GM23338 (cell line): ENCODE measurements at regions not wholly inside any gene's neighbourhood (a gene's known extent, or its start where the extent isn't known, plus 50 kb on each side); places are given as distances from the start of the nearest gene placed in this dataset.

Experiments
- ATAC-seq: fragments of 200-7000 bp; cut with Tn5 transposase; 3 replicates; pipeline ENCODE4 v1.9.1; 2020
- DNase-seq: peaks from one replicate; pipeline ENCODE4 v3.0.0-alpha.2; 2015; ENCODE audit warnings: low spot score
- H2AFZ ChIP-seq: fragments of 200-600 bp; sonication (generic); 2 replicates; pipeline ENCODE4 v1.8.0; 2016; ENCODE audit warnings: antibody characterized with exemption, mild to moderate bottlenecking, moderate library complexity
- H3F3A ChIP-seq: fragments of 200-600 bp; sonication (generic); replicated peaks from 2 replicates; pipeline ENCODE4 v1.8.0; 2017; ENCODE audit warnings: antibody characterized with exemption, mixed run types, low read depth
- H3K27ac ChIP-seq: fragments of 200-600 bp; sonication (generic); 2 replicates; pipeline ENCODE4 v1.6.1; 2016; ENCODE audit warnings: low read depth
- H3K27me3 ChIP-seq: fragments of 200-600 bp; sonication (generic); 2 replicates; pipeline ENCODE4 v1.8.0; 2016; ENCODE audit warnings: mild to moderate bottlenecking, mixed run types, moderate library complexity; ENCODE audit not compliant: insufficient read depth
- H3K36me3 ChIP-seq: fragments of 200-600 bp; sonication (generic); 2 replicates; pipeline ENCODE4 v1.8.0; 2016; ENCODE audit warnings: mild to moderate bottlenecking; ENCODE audit not compliant: insufficient read depth
- H3K4me1 ChIP-seq: fragments of 200-600 bp; sonication (generic); 2 replicates; pipeline ENCODE4 v1.8.0; 2016; ENCODE audit warnings: mild to moderate bottlenecking, moderate library complexity; ENCODE audit not compliant: insufficient read depth
- H3K4me2 ChIP-seq: fragments of 200-600 bp; sonication (generic); 2 replicates; pipeline ENCODE4 v1.7.1; 2017; ENCODE audit warnings: mixed run types
- H3K4me3 ChIP-seq: fragments of 200-600 bp; sonication (generic); 2 replicates; pipeline ENCODE4 v1.6.1; 2016; ENCODE audit warnings: mixed run types
- H3K79me2 ChIP-seq: fragments of 200-600 bp; sonication (generic); replicated peaks from 2 replicates; pipeline ENCODE4 v1.8.0; 2017; ENCODE audit warnings: mild to moderate bottlenecking; ENCODE audit not compliant: insufficient read depth
- H3K9me2 ChIP-seq: fragments of 200-600 bp; sonication (generic); 2 replicates; pipeline ENCODE4 v1.8.0; 2017; ENCODE audit not compliant: insufficient read depth
- H4K20me1 ChIP-seq: fragments of 200-600 bp; sonication (generic); replicated peaks from 2 replicates; pipeline ENCODE4 v1.8.0; 2017; ENCODE audit warnings: mild to moderate bottlenecking; ENCODE audit not compliant: insufficient read depth
- H3K27ac Mint-ChIP-seq: 2 replicates; pipeline ENCODE4 v1.8.0; 2020; ENCODE audit warnings: inconsistent platforms, mild to moderate bottlenecking, moderate library complexity, mixed read lengths
- H3K27me3 Mint-ChIP-seq: 3 replicates; pipeline ENCODE4 v1.8.0; 2022; ENCODE audit warnings: low read depth, mild to moderate bottlenecking, moderate library complexity, mixed read lengths, inconsistent platforms; ENCODE audit not compliant: insufficient read depth, poor library complexity
- H3K36me3 Mint-ChIP-seq: 3 replicates; pipeline ENCODE4 v1.8.0; 2021; ENCODE audit warnings: low read depth, mild to moderate bottlenecking, inconsistent platforms, moderate library complexity, mixed read lengths
- H3K4me1 Mint-ChIP-seq: 3 replicates; pipeline ENCODE4 v1.8.0; 2020; ENCODE audit warnings: mild to moderate bottlenecking, inconsistent platforms, mixed read lengths
- H3K4me3 Mint-ChIP-seq: 3 replicates; pipeline ENCODE4 v1.8.0; 2021; ENCODE audit warnings: moderate library complexity, mild to moderate bottlenecking, inconsistent platforms, mixed read lengths
- H3K9me3 Mint-ChIP-seq: 3 replicates; pipeline ENCODE4 v1.8.0; 2020; ENCODE audit warnings: moderate library complexity, mild to moderate bottlenecking, inconsistent platforms, mixed read lengths
- EZH2 ChIP-seq: fragments of 200-600 bp; sonication (generic); IDR thresholded peaks from one replicate; pipeline ENCODE4 v1.8.0; 2017; ENCODE audit warnings: antibody characterized with exemption, mild to moderate bottlenecking, low read depth; ENCODE audit not compliant: unreplicated experiment
- EZH2phosphoT487 ChIP-seq: fragments of 200-600 bp; sonication (generic); IDR thresholded peaks from one replicate; pipeline ENCODE4 v1.8.1; 2018; ENCODE audit warnings: antibody characterized with exemption; ENCODE audit not compliant: unreplicated experiment
- JUNB ChIP-seq: IDR thresholded peaks from one replicate; pipeline ENCODE4 v1.6.1; 2016; ENCODE audit warnings: antibody characterized with exemption; ENCODE audit not compliant: unreplicated experiment
- STAT1 ChIP-seq: IDR thresholded peaks from one replicate; pipeline ENCODE4 v1.6.1; 2016; ENCODE audit warnings: antibody characterized with exemption; ENCODE audit not compliant: unreplicated experiment
- TF ChIP-seq, protein P1 (sequence below): fragments of 250-450 bp; sonication (Bioruptor Pico); IDR thresholded peaks from 2 replicates; pipeline ENCODE4 v1.5.0; 2020; ENCODE audit warnings: mild to moderate bottlenecking, moderate library complexity
- TF ChIP-seq, protein P2 (sequence below): IDR thresholded peaks from one replicate; pipeline ENCODE4 v1.6.1; 2018; ENCODE audit warnings: antibody characterized with exemption; ENCODE audit not compliant: unreplicated experiment

DNA sequence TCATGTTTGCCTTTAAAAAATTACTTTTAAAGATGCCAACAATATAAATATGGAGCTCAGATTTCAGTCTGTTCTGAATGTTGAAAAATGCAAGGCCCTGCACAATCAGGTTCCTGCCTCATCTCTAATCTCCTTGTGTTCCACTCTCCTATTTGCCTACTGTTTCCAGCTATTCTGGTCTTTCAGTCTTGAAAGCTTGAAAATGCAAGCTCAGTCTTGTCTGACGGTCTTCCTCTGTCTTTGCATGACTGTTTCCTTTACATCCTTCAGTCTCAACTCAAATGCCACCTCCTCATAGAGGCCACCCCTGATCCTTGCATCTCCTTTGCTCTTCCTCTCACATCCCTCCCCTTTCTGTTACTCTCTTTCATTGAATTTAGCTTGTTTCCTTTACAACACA is 354.9 kb downstream of the KIF4B start (continued):
- TF ChIP-seq, protein P1, sequence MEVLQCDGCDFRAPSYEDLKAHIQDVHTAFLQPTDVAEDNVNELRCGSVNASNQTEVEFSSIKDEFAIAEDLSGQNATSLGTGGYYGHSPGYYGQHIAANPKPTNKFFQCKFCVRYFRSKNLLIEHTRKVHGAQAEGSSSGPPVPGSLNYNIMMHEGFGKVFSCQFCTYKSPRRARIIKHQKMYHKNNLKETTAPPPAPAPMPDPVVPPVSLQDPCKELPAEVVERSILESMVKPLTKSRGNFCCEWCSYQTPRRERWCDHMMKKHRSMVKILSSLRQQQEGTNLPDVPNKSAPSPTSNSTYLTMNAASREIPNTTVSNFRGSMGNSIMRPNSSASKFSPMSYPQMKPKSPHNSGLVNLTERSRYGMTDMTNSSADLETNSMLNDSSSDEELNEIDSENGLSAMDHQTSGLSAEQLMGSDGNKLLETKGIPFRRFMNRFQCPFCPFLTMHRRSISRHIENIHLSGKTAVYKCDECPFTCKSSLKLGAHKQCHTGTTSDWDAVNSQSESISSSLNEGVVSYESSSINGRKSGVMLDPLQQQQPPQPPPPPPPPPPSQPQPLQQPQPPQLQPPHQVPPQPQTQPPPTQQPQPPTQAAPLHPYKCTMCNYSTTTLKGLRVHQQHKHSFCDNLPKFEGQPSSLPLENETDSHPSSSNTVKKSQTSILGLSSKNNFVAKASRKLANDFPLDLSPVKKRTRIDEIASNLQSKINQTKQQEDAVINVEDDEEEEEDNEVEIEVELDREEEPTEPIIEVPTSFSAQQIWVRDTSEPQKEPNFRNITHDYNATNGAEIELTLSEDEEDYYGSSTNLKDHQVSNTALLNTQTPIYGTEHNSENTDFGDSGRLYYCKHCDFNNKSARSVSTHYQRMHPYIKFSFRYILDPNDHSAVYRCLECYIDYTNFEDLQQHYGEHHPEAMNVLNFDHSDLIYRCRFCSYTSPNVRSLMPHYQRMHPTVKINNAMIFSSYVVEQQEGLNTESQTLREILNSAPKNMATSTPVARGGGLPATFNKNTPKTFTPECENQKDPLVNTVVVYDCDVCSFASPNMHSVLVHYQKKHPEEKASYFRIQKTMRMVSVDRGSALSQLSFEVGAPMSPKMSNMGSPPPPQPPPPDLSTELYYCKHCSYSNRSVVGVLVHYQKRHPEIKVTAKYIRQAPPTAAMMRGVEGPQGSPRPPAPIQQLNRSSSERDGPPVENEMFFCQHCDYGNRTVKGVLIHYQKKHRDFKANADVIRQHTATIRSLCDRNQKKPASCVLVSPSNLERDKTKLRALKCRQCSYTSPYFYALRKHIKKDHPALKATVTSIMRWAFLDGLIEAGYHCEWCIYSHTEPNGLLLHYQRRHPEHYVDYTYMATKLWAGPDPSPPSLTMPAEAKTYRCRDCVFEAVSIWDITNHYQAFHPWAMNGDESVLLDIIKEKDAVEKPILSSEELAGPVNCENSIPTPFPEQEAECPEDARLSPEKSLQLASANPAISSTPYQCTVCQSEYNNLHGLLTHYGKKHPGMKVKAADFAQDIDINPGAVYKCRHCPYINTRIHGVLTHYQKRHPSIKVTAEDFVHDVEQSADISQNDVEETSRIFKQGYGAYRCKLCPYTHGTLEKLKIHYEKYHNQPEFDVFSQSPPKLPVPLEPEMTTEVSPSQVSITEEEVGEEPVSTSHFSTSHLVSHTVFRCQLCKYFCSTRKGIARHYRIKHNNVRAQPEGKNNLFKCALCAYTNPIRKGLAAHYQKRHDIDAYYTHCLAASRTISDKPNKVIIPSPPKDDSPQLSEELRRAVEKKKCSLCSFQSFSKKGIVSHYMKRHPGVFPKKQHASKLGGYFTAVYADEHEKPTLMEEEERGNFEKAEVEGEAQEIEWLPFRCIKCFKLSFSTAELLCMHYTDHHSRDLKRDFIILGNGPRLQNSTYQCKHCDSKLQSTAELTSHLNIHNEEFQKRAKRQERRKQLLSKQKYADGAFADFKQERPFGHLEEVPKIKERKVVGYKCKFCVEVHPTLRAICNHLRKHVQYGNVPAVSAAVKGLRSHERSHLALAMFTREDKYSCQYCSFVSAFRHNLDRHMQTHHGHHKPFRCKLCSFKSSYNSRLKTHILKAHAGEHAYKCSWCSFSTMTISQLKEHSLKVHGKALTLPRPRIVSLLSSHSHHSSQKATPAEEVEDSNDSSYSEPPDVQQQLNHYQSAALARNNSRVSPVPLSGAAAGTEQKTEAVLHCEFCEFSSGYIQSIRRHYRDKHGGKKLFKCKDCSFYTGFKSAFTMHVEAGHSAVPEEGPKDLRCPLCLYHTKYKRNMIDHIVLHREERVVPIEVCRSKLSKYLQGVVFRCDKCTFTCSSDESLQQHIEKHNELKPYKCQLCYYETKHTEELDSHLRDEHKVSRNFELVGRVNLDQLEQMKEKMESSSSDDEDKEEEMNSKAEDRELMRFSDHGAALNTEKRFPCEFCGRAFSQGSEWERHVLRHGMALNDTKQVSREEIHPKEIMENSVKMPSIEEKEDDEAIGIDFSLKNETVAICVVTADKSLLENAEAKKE (CRISPR knock-in tag): no peak
- TF ChIP-seq JUNB (no peak), EZH2phosphoT487 (no peak), STAT1 (no peak)

DNA sequence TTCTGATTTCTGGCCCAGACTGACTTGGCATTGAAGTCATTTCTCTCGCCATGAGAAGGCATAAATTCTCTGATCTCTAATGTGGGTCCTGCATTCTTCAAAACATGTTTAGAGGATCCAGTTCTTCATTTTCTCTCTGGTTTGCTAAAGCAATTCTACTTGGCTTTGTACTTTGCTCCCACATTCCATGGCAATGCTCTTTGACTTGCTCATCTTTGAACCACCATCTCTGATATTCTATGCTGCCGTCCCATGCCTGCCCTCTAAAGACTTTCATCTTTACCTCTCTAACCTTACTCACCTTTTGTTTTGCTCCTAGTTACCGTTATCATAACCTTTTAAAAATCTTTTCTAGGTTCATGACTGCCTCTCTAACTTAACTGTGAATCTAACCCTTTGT is 366.9 kb downstream of the KIF4B start:
- H3F3A ChIP-seq: no peaks in the 10 kb centered on the region
- Mint-ChIP-seq H3K9me3 (0 out of 3 replicates have a peak, but pooled peaks cover 6% of the 10 kb centered on the region), H3K36me3 (no peaks in the 10 kb centered on the region), H3K27me3 (no peaks in the 10 kb centered on the region), H3K4me1 (no peaks in the 10 kb centered on the region; the same call in 2 of the 3 replicates), H3K27ac (no peak overlapping the region), H3K4me3 (no peak overlapping the region)
- H3K27ac ChIP-seq: no peak overlapping the region
- no peak overlapping the region for H3K4me2 ChIP-seq
- DNase-seq (no peak), ATAC-seq (no peak)
- no peaks in the 10 kb centered on the region for H3K9me2 ChIP-seq
- no peaks in the 10 kb centered on the region for H3K4me1 ChIP-seq
- no peaks in the 10 kb centered on the region for H3K27me3 ChIP-seq
- H3K79me2 ChIP-seq: no peaks in the 10 kb centered on the region
- H3K4me3 ChIP-seq: no peak overlapping the region
- H2AFZ ChIP-seq: no peak overlapping the region
- no peaks in the 10 kb centered on the region for H4K20me1 ChIP-seq
- TF ChIP-seq, protein P2, sequence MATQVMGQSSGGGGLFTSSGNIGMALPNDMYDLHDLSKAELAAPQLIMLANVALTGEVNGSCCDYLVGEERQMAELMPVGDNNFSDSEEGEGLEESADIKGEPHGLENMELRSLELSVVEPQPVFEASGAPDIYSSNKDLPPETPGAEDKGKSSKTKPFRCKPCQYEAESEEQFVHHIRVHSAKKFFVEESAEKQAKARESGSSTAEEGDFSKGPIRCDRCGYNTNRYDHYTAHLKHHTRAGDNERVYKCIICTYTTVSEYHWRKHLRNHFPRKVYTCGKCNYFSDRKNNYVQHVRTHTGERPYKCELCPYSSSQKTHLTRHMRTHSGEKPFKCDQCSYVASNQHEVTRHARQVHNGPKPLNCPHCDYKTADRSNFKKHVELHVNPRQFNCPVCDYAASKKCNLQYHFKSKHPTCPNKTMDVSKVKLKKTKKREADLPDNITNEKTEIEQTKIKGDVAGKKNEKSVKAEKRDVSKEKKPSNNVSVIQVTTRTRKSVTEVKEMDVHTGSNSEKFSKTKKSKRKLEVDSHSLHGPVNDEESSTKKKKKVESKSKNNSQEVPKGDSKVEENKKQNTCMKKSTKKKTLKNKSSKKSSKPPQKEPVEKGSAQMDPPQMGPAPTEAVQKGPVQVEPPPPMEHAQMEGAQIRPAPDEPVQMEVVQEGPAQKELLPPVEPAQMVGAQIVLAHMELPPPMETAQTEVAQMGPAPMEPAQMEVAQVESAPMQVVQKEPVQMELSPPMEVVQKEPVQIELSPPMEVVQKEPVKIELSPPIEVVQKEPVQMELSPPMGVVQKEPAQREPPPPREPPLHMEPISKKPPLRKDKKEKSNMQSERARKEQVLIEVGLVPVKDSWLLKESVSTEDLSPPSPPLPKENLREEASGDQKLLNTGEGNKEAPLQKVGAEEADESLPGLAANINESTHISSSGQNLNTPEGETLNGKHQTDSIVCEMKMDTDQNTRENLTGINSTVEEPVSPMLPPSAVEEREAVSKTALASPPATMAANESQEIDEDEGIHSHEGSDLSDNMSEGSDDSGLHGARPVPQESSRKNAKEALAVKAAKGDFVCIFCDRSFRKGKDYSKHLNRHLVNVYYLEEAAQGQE: no peak
- TF ChIP-seq EZH2phosphoT487 (no peak), EZH2 (no peak), JUNB (no peak)
- TF ChIP-seq, protein P1 (CRISPR knock-in tag): no peak
- no peaks in the 10 kb centered on the region for H3K36me3 ChIP-seq
